ENCODE measurements at regions not wholly inside any gene's neighbourhood (a gene's known extent, or its start where the extent isn't known, plus 50 kb on each side); places are given as distances from the start of the nearest gene placed in this dataset.
"Not testable (repeated sequence)": the region's sequence is repeated elsewhere in the genome, so short reads cannot be mapped to it uniquely, and the experiment has no call there.

DNA sequence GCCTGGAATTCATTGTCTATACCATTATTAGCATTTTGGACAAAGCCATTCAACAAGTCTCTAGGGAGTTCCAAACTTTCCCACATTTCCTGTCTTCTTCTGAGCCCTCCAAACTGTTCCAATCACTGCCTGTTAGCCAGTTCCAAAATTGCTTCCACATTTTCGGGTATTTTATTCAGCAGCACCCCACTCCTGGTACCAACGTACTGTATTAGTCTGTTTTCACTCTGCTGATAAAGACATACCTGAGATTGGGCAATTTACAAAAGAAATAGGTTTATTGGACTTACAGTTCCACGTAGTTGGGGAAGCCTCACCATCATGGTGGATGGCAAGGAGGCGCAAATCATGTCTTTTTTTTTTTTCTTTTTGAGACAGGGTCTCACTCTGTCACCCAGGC is 578.6 kb upstream of the FSHR start:
- TF ChIP-seq RAD21 (IDR thresholded peaks at IDR 0.05; ENCODE audit: low read depth); EZH2 (IDR thresholded peaks at IDR 0.05): not testable (repeated sequence)
